Duodenal mucosa (tissue), 2 donors: ENCODE measurements at regions not wholly inside any gene's neighbourhood (a gene's known extent, or its start where the extent isn't known, plus 50 kb on each side); places are given as distances from the start of the nearest gene placed in this dataset.

Experiments
- H3K27ac ChIP-seq: one replicate; pipeline ENCODE4 v1.7.0; 2013; ENCODE audit warnings: low read depth, low read length
- H3K27me3 ChIP-seq, 2 donors: one replicate each; pipeline ENCODE4 v1.7.0; 2013; ENCODE audit warnings: low read length in 2 of 2, control low read depth in 1 of 2; ENCODE audit not compliant: insufficient read depth in 2 of 2, control insufficient read depth in 1 of 2
- H3K36me3 ChIP-seq, 2 donors: one replicate each; pipeline ENCODE4 v1.7.0; 2013; ENCODE audit warnings: low read length in 2 of 2, control low read depth in 1 of 2; ENCODE audit not compliant: insufficient read depth in 2 of 2, control insufficient read depth in 1 of 2
- H3K4me1 ChIP-seq, 2 donors: one replicate each; pipeline ENCODE4 v1.7.0; 2013; ENCODE audit warnings: low read length in 2 of 2, control low read depth in 1 of 2; ENCODE audit not compliant: insufficient read depth in 2 of 2, control insufficient read depth in 1 of 2
- H3K4me3 ChIP-seq, 2 donors: one replicate each; pipeline ENCODE4 v1.7.0; 2013; ENCODE audit warnings: low read length in 2 of 2, low read depth in 1 of 2
- H3K9ac ChIP-seq, 2 donors: one replicate each; pipeline ENCODE4 v1.7.0; 2013; ENCODE audit warnings: low read length in 2 of 2, low read depth in 1 of 2
- H3K9me3 ChIP-seq, 2 donors: one replicate each; pipeline ENCODE4 v1.7.0; 2013; ENCODE audit warnings: low read length in 2 of 2, control low read depth in 1 of 2; ENCODE audit not compliant: control insufficient read depth in 1 of 2

- no peaks in the 10 kb centered on the region for H3K9me3 ChIP-seq
- H3K36me3 ChIP-seq, result no peaks in the 10 kb centered on the region
- no peak overlapping the region for H3K27ac ChIP-seq
- H3K9ac ChIP-seq, result no peak overlapping the region
- H3K4me3 ChIP-seq, result no peak overlapping the region
- no peaks in the 10 kb centered on the region for H3K27me3 ChIP-seq
- no peaks in the 10 kb centered on the region for H3K4me1 ChIP-seq
These were observed 352.3 kb downstream of the SLCO4C1 start for GRCh38 chr5:101943784-101944183.

GRCh38 chr5:101942321-101942882, 353.7 kb downstream of the SLCO4C1 start:
- H3K9me3 ChIP-seq, result no peaks in the 10 kb centered on the region
- H3K4me1 ChIP-seq, result no peaks in the 10 kb centered on the region
- no peaks in the 10 kb centered on the region for H3K27me3 ChIP-seq
- H3K36me3 ChIP-seq, result no peaks in the 10 kb centered on the region
- no peak overlapping the region for H3K27ac ChIP-seq
- H3K9ac ChIP-seq, result no peak overlapping the region
- no peak overlapping the region for H3K4me3 ChIP-seq

GRCh38 chr5:101937041-101937440, 359.0 kb downstream of the SLCO4C1 start:
- Histone ChIP-seq H3K27ac (no peak overlapping the region), H3K9me3 (no peaks in the 10 kb centered on the region), H3K4me3 (no peak overlapping the region), H3K36me3 (no peaks in the 10 kb centered on the region), H3K9ac (no peak overlapping the region), H3K27me3 (no peaks in the 10 kb centered on the region), H3K4me1 (no peaks in the 10 kb centered on the region)

- Histone ChIP-seq H3K4me1 (no peaks in the 10 kb centered on the region), H3K4me3 (no peak overlapping the region), H3K36me3 (no peaks in the 10 kb centered on the region), H3K27ac (no peak overlapping the region), H3K27me3 (no peaks in the 10 kb centered on the region), H3K9ac (no peak overlapping the region), H3K9me3 (no peaks in the 10 kb centered on the region)
These were observed 361.0 kb downstream of the SLCO4C1 start for GRCh38 chr5:101935086-101935485.

GRCh38 chr5:101932599-101932998, 363.5 kb downstream of the SLCO4C1 start:
- Histone ChIP-seq H3K9me3 (no peaks in the 10 kb centered on the region), H3K4me1 (no peaks in the 10 kb centered on the region), H3K27ac (no peak overlapping the region), H3K4me3 (no peak overlapping the region), H3K36me3 (no peaks in the 10 kb centered on the region), H3K27me3 (no peaks in the 10 kb centered on the region), H3K9ac (no peak overlapping the region)

- Histone ChIP-seq H3K4me3 (no peak overlapping the region), H3K4me1 (no peaks in the 10 kb centered on the region), H3K27me3 (no peaks in the 10 kb centered on the region), H3K27ac (no peak overlapping the region), H3K9me3 (no peaks in the 10 kb centered on the region), H3K9ac (no peak overlapping the region), H3K36me3 (no peaks in the 10 kb centered on the region)
These were observed 366.5 kb downstream of the SLCO4C1 start for GRCh38 chr5:101929628-101930027.

GRCh38 chr5:101917166-101917565, 378.9 kb downstream of the SLCO4C1 start:
- Histone ChIP-seq H3K9me3 (no peaks in the 10 kb centered on the region), H3K4me3 (no peak overlapping the region), H3K9ac (no peak overlapping the region), H3K27ac (no peak overlapping the region), H3K36me3 (no peaks in the 10 kb centered on the region), H3K4me1 (no peaks in the 10 kb centered on the region), H3K27me3 (no peaks in the 10 kb centered on the region)

- no peaks in the 10 kb centered on the region for H3K36me3 ChIP-seq
- no peak overlapping the region for H3K9ac ChIP-seq
- H3K27me3 ChIP-seq, result no peaks in the 10 kb centered on the region
- H3K9me3 ChIP-seq, result no peaks in the 10 kb centered on the region
- H3K4me3 ChIP-seq, result no peak overlapping the region
- no peaks in the 10 kb centered on the region for H3K4me1 ChIP-seq
- H3K27ac ChIP-seq, result no peak overlapping the region
These were observed 380.5 kb downstream of the SLCO4C1 start for GRCh38 chr5:101915554-101915953.

GRCh38 chr5:101904736-101905135, 391.3 kb downstream of the SLCO4C1 start:
- Histone ChIP-seq H3K9ac (no peak overlapping the region), H3K9me3 (no peaks in the 10 kb centered on the region), H3K36me3 (no peaks in the 10 kb centered on the region), H3K27me3 (no peaks in the 10 kb centered on the region), H3K4me1 (no peaks in the 10 kb centered on the region), H3K4me3 (no peak overlapping the region), H3K27ac (no peak overlapping the region)

GRCh38 chr5:101897914-101898313, 398.2 kb downstream of the SLCO4C1 start:
- no peak overlapping the region for H3K27ac ChIP-seq

GRCh38 chr5:101894985-101895384, 401.1 kb downstream of the SLCO4C1 start:
- no peaks in the 10 kb centered on the region for H3K27me3 ChIP-seq
- no peaks in the 10 kb centered on the region for H3K9me3 ChIP-seq
- H3K27ac ChIP-seq, result no peak overlapping the region
- H3K9ac ChIP-seq, result no peak overlapping the region
- H3K4me3 ChIP-seq, result no peak overlapping the region
- H3K4me1 ChIP-seq, result no peaks in the 10 kb centered on the region
- no peaks in the 10 kb centered on the region for H3K36me3 ChIP-seq

More at GRCh38 chr5:101897914-101898313, 398.2 kb downstream of the SLCO4C1 start:
- Histone ChIP-seq H3K27me3 (no peaks in the 10 kb centered on the region), H3K36me3 (no peaks in the 10 kb centered on the region), H3K9me3 (no peaks in the 10 kb centered on the region), H3K4me3 (no peak overlapping the region), H3K9ac (no peak overlapping the region), H3K4me1 (no peaks in the 10 kb centered on the region)
